ENCODE measurements at regions not wholly inside any gene's neighbourhood (a gene's known extent, or its start where the extent isn't known, plus 50 kb on each side); places are given as distances from the start of the nearest gene placed in this dataset.

- TF ChIP-seq CTCF (IDR thresholded peaks at IDR 0.05) (no peak), EZH2 (IDR thresholded peaks at IDR 0.05) (no peak), EZH2phosphoT487 (IDR thresholded peaks at IDR 0.05) (no peak)
Observed at GRCh38 chr6:137776256-137776655, 90.8 kb upstream of the TNFAIP3 start.

Data from neural progenitor cell (in vitro differentiated cells).